GM19025 (cell line): ENCODE measurements at regions not wholly inside any gene's neighbourhood (a gene's known extent, or its start where the extent isn't known, plus 50 kb on each side); places are given as distances from the start of the nearest gene placed in this dataset.
"Not testable (repeated sequence)": the region's sequence is repeated elsewhere in the genome, so short reads cannot be mapped to it uniquely, and the experiment has no call there.

Source experiments
- ATAC-seq: cut with Tn5 transposase; IDR thresholded peaks from one replicate; pipeline ENCODE4 v1.9.1; 2021; ENCODE audit warnings: mild to moderate bottlenecking, low read depth, moderate library complexity; ENCODE audit not compliant: unreplicated experiment

DNA sequence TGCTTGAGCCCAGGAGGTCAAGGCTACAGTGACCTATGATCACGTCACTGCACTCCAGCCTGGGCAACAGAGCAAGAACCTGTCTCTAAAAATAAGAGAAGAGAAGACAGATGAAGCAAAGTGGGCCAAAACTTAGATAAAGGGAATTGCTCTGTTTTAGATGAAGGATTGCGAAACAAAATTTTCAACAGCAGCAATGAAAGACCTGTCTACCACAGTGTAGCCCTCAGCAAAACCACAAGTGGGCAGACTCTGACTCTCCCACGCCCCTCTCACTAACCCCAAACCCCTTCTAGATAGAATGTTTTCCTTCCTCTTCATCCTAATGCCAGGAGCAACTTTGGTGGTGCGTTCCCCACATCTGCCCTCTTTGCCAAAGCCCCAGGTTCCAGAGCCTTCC, 105.6 kb upstream of the ALDH3B2 start:
- no peak for ATAC-seq

DNA sequence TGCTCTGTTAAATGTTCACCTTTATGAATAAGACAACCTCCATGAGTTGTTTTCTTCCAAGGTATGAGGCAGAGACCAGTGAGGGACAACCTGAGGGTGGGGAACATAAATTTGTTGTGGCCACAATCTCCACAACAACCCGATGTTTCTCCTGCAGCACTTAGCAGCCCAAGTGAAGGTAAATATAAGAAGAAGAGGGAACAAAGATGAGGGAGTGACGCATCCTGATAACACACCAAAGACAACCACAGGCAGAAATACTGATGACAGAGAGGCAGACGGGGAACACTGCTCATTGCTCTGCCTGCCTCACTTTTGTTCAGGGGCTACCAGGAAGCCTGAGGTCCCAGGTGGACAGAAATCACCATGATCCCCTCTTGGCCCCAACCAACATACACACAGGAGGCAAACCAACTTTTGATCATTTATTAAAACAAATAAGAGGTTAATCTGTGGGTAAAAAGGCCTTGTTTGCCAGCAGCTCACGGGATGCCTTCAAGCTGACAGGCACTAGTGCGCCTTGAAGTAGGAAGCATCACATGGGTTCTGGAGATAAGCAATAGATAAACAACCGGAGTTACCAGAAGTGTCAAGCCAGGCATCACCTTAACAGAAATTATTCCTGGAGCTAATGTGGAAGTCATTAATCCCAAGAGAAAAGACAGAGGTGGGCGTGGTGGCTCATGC, 104.9 kb upstream of the ALDH3B2 start:
- not testable (repeated sequence) for ATAC-seq

DNA sequence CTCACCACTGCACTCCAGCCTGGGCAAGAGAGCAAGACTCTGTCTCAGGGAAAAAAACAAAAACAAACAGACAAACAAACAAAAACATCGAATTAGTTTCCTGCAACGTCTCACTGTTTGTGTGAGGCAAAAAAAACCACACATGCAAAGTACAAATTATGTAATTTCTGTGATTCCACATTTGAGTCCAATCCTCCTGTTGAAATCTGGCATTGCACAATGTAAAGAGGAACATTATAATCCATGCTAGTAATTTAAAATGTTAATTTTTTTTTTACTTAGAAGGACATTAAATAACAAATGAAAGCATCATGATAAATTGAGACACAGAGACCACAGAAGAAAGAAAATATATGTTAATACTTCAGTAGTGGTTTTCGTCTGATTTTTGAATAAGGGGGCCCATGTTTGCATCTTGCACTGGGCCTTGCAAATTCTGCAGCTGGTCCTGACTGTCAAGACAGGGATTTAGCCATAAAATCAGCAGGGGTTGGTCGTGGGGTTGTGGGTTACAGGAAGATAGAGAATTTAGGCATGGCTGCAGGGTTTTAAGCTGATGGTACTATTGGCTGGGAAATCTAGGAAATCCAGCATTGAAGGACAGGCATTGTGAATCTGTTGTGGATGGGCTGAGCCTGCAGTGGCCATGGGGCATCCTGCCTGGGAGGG, 102.6 kb upstream of the ALDH3B2 start:
- no peak for ATAC-seq

DNA sequence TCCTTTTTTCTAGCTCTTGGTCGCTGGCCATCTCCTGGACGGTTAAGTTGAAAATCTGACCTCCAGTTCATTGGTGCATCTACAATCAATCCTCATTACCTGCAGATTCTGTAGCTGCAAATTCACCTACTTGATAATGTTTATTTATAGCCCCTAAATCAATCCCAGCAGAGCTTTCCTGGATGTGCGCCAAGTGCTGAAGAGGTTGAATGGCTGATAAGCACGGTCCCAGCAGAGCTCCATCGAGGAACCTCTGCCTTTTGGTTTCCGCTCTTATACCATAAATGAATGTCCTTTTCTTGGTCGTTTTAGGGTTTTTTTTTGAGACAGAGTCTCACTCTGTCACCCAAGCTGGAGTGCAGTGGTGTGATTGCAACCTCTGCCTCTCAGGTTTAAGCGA, 99.8 kb upstream of the ALDH3B2 start:
- ATAC-seq: not testable (repeated sequence)

DNA sequence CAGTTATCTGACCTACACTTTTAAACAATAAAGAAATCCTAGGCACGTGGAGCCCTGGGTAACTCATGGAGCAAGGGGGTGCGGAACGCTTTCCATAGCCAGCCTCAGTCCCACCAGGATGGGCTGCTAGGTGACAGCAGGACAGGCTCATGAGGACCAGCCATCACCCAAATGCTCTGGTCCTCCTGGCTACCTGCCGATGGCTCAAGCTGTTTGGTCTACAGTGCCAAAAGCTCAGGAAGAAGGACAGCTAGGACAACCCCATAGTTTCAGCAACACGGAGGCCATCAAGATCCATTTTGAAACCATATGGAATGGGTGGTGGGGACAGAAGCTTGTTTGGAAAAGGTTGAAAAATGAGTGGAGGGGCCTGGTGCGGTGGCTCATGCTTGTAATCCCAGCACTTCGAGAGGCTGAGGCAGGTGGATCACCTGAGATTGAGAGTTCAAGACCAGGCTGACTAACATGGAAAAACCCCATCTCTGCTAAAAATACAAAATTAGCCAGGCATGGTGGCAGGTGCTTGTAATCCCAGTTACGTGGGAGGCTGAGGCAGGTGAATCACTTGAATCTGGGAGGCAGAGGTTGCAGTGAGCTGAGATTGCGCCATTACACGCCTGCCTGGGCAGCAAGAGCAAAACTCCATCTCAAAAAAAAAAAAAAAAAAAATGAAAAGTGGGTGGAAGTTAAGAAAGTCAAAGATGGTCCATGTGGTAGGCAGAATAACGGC, 93.7 kb upstream of the ALDH3B2 start:
- ATAC-seq: not testable (repeated sequence)

DNA sequence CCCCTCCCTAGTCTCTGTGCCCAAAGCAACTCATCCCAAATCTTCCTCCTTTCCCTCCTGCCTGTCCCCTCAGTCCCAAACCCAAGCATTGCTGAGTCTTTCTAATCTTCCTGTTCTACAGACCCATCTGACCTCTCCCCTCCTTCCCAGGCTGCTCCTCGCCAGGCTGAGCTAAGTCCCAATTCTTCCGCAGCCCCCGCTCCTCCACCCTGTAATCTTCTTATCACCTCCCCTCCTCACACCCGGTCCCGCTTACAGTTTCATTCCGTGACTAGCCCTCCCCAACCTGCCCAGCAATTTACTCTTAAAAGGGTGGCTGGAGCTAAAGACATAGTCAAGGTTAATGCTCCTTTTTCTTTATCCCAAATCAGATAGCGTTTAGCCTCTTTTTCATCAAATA, 86.8 kb upstream of the ALDH3B2 start:
- not testable (repeated sequence) for ATAC-seq

DNA sequence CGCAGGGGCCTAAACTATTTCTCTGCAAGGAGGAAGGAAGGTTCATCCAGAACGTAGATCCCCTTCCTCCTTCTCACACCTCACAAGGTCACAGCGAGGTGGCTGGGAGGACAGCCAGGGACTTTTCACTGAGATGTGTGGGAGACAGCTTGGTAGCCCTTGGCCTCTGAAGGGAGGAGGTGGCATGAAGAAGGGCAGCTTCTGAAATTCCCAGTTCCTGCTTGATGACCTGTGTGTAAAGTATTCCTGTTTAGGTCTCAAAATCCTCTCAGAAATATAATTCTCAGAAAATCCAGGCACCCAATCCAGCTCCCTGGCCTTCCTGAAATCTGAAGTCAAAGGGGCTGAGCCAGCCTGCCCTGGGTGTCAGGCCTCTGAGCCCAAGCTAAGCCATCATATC, 84.9 kb upstream of the ALDH3B2 start:
- ATAC-seq: not testable (repeated sequence)

DNA sequence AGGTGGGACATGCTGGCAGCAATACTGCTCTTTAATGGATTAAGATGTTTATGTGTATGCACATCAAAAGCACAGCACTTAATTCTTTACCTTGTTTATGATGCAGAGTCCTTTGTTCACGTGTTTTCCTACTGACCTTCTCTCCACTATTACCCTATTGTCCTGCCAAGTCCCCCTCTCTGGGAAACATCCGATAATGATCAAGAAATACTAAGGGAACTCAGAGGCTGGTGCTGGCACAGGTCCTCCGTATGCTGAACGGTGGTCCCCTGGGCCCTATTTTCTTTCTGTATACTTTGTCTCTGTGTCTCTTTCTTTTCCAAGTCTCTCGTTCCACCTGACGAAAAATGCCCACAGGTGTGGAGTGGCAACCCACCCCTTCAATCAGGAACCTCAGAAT, 84.0 kb upstream of the ALDH3B2 start:
- ATAC-seq: not testable (repeated sequence)

DNA sequence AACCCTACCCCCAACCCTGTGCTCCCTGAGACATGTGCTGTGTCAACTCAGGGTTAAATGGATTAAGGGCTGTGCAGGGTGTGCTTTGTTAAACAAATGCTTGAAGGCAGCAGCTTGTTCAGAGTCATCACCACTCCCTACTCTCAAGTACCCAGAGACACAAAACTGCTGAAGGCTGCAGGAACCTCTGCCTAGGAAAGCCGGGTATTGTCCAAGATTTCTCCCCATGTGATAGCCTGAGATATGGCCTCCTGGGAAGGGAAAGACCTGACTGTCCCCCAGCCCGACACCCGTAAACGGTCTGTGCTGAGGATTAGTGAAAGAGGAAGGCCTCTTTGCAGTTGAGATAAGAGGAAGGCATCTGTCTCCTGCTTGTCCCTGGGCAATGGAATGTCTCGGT, 83.6 kb upstream of the ALDH3B2 start:
- ATAC-seq: not testable (repeated sequence)

DNA sequence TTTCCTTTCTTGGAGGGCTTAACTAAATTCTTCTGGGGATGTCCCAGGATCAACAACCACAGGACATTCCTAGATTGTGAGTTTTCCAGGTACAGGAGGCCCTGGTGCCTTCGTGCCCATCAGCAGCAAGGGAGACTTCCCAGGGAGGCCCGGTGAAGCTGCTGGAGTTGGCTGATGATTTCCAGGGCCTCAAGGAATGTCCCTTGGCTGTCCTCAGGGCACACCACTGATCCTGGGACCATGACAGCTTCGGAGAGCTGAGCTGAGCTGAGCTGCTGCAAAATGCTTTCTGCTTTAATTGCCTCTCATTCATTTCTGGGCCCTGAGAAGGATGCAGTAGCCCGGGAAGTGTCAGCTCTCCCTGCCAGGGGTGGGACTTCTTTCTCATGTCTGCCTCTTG, 79.4 kb upstream of the ALDH3B2 start:
- not testable (repeated sequence) for ATAC-seq

DNA sequence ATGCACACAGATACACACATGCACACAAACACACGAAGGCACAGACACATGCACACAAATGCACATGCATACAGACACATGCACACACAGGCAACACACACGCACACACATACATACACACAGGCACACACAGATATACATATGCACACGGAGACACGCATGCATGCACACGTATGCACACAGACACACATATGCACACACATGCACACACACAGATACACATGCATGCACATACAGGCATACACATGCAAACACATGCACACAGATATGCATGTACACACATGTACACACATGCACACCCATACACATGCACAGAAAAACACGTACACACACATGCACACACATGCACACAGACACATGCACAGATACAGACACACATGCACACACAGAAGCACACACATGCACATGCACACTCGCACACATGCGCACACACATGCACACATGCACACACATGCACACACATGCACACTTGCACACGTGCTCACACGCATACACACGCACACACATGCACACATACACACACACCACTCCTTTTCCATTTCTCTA, 70.8 kb upstream of the ALDH3B2 start:
- no peak for ATAC-seq

DNA sequence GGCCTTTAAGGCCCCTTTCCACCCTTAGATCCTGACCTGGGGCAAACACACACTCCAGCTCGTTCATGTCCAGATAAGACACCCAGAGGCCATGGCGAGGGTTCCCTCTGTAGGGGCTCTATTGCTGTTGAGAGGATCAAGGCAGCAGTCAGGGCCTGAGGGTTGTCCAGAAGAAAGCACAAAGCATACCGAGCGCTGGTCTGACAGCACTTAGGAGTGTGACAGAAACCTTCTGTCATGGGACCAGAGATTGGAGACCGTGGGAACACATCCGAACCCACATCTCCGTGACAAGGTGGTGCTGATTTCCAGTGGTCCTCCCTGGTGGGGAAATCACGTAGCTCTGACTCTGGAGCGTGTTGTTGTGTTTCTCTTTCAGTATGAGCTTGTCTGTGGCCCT, 69.8 kb upstream of the ALDH3B2 start:
- ATAC-seq: not testable (repeated sequence)

DNA sequence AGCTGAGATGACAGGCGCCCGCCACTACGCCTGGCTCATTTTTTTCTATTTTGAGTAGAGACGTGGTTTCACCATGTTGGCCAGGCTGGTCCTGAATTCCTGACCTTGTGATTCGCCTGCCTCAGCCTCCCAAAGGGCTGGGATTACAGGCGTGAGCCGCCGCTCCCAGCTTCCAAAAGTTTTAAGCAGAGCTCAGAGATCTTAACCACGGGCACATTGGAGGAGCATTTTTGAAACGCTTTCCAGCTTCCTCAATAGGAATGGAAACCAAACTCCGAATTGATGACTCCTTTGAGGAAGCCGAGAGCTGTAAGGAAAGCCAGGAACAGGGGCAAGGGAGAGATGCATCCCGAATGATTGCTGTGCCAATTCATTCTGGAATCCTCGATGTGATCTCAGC, 63.8 kb upstream of the ALDH3B2 start:
- not testable (repeated sequence) for ATAC-seq

DNA sequence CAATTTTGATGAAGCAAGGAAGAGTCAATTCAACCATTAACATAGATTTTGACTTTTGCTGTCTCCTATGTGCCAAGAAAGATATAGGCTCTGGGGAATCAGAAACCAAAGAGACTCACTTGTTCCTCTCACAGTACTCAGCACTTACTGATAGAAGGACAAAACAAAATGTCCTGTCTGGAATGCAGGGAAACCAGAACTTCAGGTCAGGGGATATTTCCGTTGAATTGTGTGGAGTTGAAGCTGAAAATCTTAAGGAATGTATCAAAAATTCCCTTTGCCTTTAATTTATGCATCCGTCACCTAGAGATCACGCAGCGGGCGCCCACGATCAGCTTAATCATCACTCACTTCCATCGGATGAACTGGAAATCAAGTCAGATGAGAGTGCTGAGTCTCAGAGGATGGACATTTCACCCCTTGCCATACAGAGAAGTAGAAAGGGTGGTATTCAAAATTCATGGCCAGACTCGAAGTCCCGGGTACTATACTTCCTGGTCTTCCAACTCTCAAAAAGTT, 63.2 kb upstream of the ALDH3B2 start:
- ATAC-seq: not testable (repeated sequence)

DNA sequence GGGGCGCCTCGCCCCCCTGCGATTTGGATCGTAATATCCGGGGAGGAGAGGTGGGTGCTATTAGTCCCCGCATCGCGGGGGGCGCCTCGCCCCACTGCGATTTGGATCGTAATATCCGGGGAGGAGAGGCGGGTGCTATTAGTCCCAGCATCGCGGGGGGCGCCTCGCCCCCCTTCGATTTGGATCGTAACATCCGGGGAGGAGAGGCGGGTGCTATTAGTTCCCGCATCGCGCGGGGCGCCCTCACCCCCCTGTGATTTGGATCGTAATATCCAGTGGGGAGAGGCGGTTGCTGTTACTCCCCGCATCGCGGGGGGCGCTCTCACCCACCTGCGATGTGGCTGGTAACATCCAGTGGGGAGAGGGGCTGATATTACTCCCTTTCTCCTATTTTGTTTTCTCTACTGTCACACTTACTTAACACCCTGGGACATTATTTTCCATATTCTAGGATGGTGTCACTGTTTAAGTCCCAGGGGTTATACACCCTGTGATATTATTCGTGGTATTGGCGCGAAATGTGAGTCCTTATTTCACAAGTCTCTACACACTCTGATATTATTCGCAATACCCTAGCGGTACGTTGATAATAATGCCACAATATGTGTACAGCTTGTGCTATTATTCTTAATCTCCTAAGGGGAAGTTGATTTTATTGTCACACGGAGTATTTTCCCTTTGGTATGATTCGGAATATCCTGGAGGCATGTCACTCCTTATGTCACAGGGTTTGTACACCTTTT, 57.8 kb upstream of the ALDH3B2 start:
- no peak for ATAC-seq

DNA sequence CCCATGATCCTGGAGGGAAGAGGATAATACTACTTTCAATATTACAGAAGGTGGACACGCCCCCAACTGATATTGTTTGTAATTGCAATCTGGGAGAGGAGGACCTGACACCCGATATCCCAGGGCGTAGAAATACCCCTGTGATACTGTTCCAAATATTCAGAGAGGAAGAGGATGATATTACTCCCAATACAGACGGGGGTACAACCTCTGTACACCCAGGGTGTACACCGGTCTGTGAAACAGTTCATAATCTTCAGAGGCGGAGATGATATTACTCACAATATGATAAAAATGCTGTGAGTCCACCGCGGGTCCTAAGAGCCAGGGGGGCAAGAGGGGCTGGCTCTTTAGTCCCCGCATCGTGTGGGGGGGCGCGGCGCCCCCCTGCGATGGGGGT, 57.2 kb upstream of the ALDH3B2 start:
- ATAC-seq: no peak

DNA sequence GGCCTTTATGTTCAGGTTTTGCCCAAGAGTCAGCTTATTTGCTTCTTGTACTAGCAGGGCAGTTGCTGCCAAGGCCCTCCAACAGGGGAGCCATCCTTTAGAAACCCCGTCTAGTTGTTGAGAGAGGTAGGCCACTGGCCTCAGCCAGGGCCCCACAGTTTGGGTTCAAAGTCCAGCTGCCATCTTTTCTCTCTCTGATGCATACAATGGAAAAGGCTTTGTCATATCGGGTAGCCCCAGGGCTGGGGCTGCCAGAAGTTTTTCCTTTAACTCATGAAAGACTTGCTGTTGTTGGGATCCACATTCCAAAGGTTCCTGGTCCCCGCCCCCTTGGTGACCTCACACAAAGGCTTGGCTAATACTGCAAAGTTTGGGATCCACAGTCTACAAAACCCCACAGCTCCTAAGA, 53.7 kb upstream of the ALDH3B2 start:
- ATAC-seq: not testable (repeated sequence)

DNA sequence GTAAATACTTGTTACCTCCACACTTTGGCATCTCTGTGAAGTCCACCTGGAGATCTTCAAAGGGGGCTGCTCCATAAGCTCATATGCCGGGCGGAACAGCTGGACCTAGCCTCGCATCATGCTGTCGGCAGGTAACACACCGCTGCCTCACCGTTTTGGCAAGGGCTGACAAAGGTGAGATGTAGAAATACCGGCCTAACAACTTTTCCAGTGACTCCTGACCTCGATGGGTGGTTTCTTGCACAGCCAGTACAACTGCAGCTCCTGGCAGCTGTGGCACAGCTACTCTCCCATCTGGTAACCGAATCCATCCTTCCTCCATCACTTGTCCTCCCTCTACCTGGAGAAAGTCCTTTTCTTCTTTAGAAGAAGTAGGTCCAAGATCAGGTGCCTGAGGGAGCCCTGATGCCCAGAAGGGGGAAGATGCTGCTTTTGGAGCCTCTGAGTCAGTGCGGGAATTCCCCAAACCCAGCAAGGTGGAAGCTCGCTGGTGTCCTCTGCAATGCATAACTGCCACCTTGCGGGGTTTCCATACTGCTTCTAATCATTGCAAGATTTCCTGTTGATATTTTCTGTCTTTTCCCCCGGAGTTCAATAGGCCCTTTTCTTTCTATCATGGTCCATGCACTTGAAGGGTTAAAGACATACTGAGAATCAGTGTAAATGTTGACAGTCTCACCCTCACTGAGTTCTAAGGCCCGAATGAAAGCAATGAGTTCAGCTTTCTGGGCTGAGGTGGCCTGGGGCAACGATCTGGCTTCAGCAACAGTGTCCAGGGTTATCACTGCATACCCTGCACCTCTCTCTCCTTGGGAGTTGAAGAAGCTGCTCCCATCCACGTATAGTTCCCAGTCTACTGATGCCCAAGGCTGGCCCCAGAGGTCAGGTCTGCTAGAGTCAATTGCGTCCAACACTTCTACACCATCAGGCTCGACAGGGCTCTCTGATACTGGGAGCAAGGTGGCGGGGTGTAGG, 52.9 kb upstream of the ALDH3B2 start:
- not testable (repeated sequence) for ATAC-seq
